ENCODE measurements at regions not wholly inside any gene's neighbourhood (a gene's known extent, or its start where the extent isn't known, plus 50 kb on each side); places are given as distances from the start of the nearest gene placed in this dataset.
"Not testable (repeated sequence)": the region's sequence is repeated elsewhere in the genome, so short reads cannot be mapped to it uniquely, and the experiment has no call there.

GRCh38 chr12:76292891-76293290 is 55.3 kb downstream of the BBS10 start:
- not testable (repeated sequence) for H3K27ac Mint-ChIP-seq

GRCh38 chr12:76292305-76292704 is 55.9 kb downstream of the BBS10 start:
- H3K27ac Mint-ChIP-seq; H3K4me1 Mint-ChIP-seq; H3K36me3 Mint-ChIP-seq; H3K4me3 Mint-ChIP-seq; DNase-seq; ATAC-seq (replicated peaks): not testable (repeated sequence)
- Mint-ChIP-seq H3K9me3 (peaks cover 6 to 11% of the 10 kb centered on the region in 2 donors), H3K27me3 (peaks cover 15 to 16% of the 10 kb centered on the region in 2 donors)

More at GRCh38 chr12:76292891-76293290, 55.3 kb downstream of the BBS10 start:
- not testable (repeated sequence) for ATAC-seq (replicated peaks); H3K36me3 Mint-ChIP-seq; H3K4me3 Mint-ChIP-seq; H3K4me1 Mint-ChIP-seq; DNase-seq
- peaks cover 6 to 11% of the 10 kb centered on the region in 2 donors for H3K9me3 Mint-ChIP-seq
- peaks cover 15 to 16% of the 10 kb centered on the region in 2 donors for H3K27me3 Mint-ChIP-seq

- Mint-ChIP-seq H3K9me3 (peaks cover 6 to 11% of the 10 kb centered on the region in 2 donors), H3K4me3 (no peak overlapping the region), H3K4me1 (no peaks in the 10 kb centered on the region), H3K36me3 (no peaks in the 10 kb centered on the region), H3K27ac (no peak overlapping the region), H3K27me3 (peaks cover 15 to 16% of the 10 kb centered on the region in 2 donors)
- no peak for DNase-seq
- no peak for ATAC-seq (replicated peaks)
Observed at GRCh38 chr12:76290963-76291859, 57.0 kb downstream of the BBS10 start.

- Mint-ChIP-seq H3K4me1 (no peaks in the 10 kb centered on the region), H3K27ac (no peak overlapping the region), H3K4me3 (no peak overlapping the region), H3K9me3 (peaks cover 4 to 11% of the 10 kb centered on the region in 2 donors), H3K27me3 (peaks cover 12 to 16% of the 10 kb centered on the region in 2 donors), H3K36me3 (no peaks in the 10 kb centered on the region)
- no peak for ATAC-seq (replicated peaks)
- DNase-seq: no peak
Observed at GRCh38 chr12:76288218-76288617, 60.0 kb downstream of the BBS10 start.

- ATAC-seq (replicated peaks) (no peak), DNase-seq (no peak)
- Mint-ChIP-seq H3K27me3 (peaks cover 5 to 11% of the 10 kb centered on the region in 2 donors), H3K4me1 (no peaks in the 10 kb centered on the region), H3K4me3 (no peak overlapping the region), H3K36me3 (no peaks in the 10 kb centered on the region), H3K9me3 (no peaks in the 10 kb centered on the region), H3K27ac (no peak overlapping the region)
Observed at GRCh38 chr12:76284816-76285750, 63.1 kb downstream of the BBS10 start.

- Mint-ChIP-seq H3K27me3 (peaks cover 15 to 16% of the 10 kb centered on the region in 2 donors), H3K27ac (no peak overlapping the region), H3K4me3 (no peak overlapping the region), H3K4me1 (no peaks in the 10 kb centered on the region), H3K36me3 (no peaks in the 10 kb centered on the region), H3K9me3 (no peaks in the 10 kb centered on the region)
- ATAC-seq (replicated peaks) (no peak), DNase-seq (no peak)
Observed at GRCh38 chr12:76282744-76283143, 65.5 kb downstream of the BBS10 start.

GRCh38 chr12:76277480-76277879 is 70.7 kb downstream of the BBS10 start:
- Mint-ChIP-seq H3K27me3 (peaks cover 19 to 26% of the 10 kb centered on the region in 2 donors), H3K4me1 (no peaks in the 10 kb centered on the region), H3K4me3 (no peak overlapping the region), H3K36me3 (no peaks in the 10 kb centered on the region), H3K9me3 (no peaks in the 10 kb centered on the region), H3K27ac (no peak overlapping the region)
- DNase-seq (no peak), ATAC-seq (replicated peaks) (no peak)

- no peak for DNase-seq
- Mint-ChIP-seq H3K27me3 (peaks cover 14 to 22% of the 10 kb centered on the region in 2 donors), H3K27ac (no peak overlapping the region), H3K4me1 (no peaks in the 10 kb centered on the region), H3K9me3 (no peaks in the 10 kb centered on the region), H3K36me3 (no peaks in the 10 kb centered on the region), H3K4me3 (no peak overlapping the region)
- ATAC-seq (replicated peaks): no peak
Observed at GRCh38 chr12:76276499-76277151, 71.6 kb downstream of the BBS10 start.

GRCh38 chr12:76275511-76276093 is 72.6 kb downstream of the BBS10 start:
- Mint-ChIP-seq H3K4me3 (no peak overlapping the region), H3K36me3 (no peaks in the 10 kb centered on the region), H3K4me1 (no peaks in the 10 kb centered on the region), H3K27ac (no peak overlapping the region), H3K9me3 (no peaks in the 10 kb centered on the region), H3K27me3 (peaks cover 14 to 22% of the 10 kb centered on the region in 2 donors)
- no peak for ATAC-seq (replicated peaks)
- no peak for DNase-seq

- no peaks in the 10 kb centered on the region for H3K9me3 Mint-ChIP-seq
- no peaks in the 10 kb centered on the region for H3K4me1 Mint-ChIP-seq
- no peak for ATAC-seq (replicated peaks)
- peaks cover 13 to 22% of the 10 kb centered on the region in 2 donors for H3K27me3 Mint-ChIP-seq
- H3K27ac Mint-ChIP-seq: no peak overlapping the region
- H3K4me3 Mint-ChIP-seq: no peak overlapping the region
- DNase-seq: no peak
- H3K36me3 Mint-ChIP-seq: no peaks in the 10 kb centered on the region
Observed at GRCh38 chr12:76274420-76275083, 73.7 kb downstream of the BBS10 start.

GRCh38 chr12:76272287-76272686 is 75.9 kb downstream of the BBS10 start:
- ATAC-seq (replicated peaks) (no peak), DNase-seq (no peak)
- H3K36me3 Mint-ChIP-seq: no peaks in the 10 kb centered on the region
- no peak overlapping the region for H3K4me3 Mint-ChIP-seq
- H3K27me3 Mint-ChIP-seq: peaks cover 10 to 11% of the 10 kb centered on the region in 2 donors
- no peaks in the 10 kb centered on the region for H3K9me3 Mint-ChIP-seq
- H3K4me1 Mint-ChIP-seq: no peaks in the 10 kb centered on the region
- no peak overlapping the region for H3K27ac Mint-ChIP-seq

GRCh38 chr12:76270657-76271358 is 77.4 kb downstream of the BBS10 start:
- no peak for DNase-seq
- ATAC-seq (replicated peaks): no peak
- no peaks in the 10 kb centered on the region for H3K4me1 Mint-ChIP-seq
- H3K4me3 Mint-ChIP-seq: no peak overlapping the region
- H3K27ac Mint-ChIP-seq: no peak overlapping the region
- no peaks in the 10 kb centered on the region for H3K36me3 Mint-ChIP-seq
- peaks cover 9 to 13% of the 10 kb centered on the region in 2 donors for H3K27me3 Mint-ChIP-seq
- no peaks in the 10 kb centered on the region for H3K9me3 Mint-ChIP-seq

- Mint-ChIP-seq H3K4me1 (no peaks in the 10 kb centered on the region), H3K9me3 (no peaks in the 10 kb centered on the region), H3K27ac (no peak overlapping the region), H3K4me3 (no peak overlapping the region), H3K27me3 (peaks cover 5 to 15% of the 10 kb centered on the region in 2 donors), H3K36me3 (no peaks in the 10 kb centered on the region)
- DNase-seq: no peak
- no peak for ATAC-seq (replicated peaks)
Observed at GRCh38 chr12:76268267-76268666, 79.9 kb downstream of the BBS10 start.

Measured in stimulated activated naive B cell treated with anti-CD40 and anti-IgM and Interleukin-4, amounts not matched to agents 10 μg/mL and 1 μg/mL and 100 μg/mL, for 72 hours (primary cell).